GM12878 (cell line): ENCODE measurements at regions not wholly inside any gene's neighbourhood (a gene's known extent, or its start where the extent isn't known, plus 50 kb on each side); places are given as distances from the start of the nearest gene placed in this dataset.

Source experiments
- ATAC-seq: fragments of 200-7000 bp; cut with Tn5 transposase; 3 replicates; pipeline ENCODE4 v1.9.1; 2020; ENCODE audit warnings: mild to moderate bottlenecking, moderate library complexity
- BruUV-seq: library from RNA; stranded (reverse); fragments of 400-500 nt; replicated peaks from 2 replicates; lab custom pipeline; 2021; lab: Mats Ljungman, UMichigan
- CTCF ChIA-PET: fragments of 300-600 bp; sonication (Branson Sonifier 250); formaldehyde crosslinking; extraction: SDS; loops from one replicate; lab custom pipeline; 2021; ENCODE audit warnings: inconsistent platforms; lab: Yijun Ruan, JAX
- POLR2A ChIA-PET: fragments of 350-600 bp; formaldehyde crosslinking; extraction: SDS; loops from one replicate; lab custom pipeline; 2021; ENCODE audit warnings: inconsistent platforms; lab: Charles Lee
- RAD21 ChIA-PET: fragments of 300-600 bp; sonication (Branson Sonifier 250); formaldehyde crosslinking; loops from one replicate; lab custom pipeline; 2023; ENCODE audit warnings: antibody characterized with exemption; ENCODE audit not compliant: unreplicated experiment; lab: Charles Lee
- SMC1A ChIA-PET: fragments of 300-600 bp; sonication (Branson Sonifier 250); formaldehyde crosslinking; loops from one replicate; lab custom pipeline; 2023; ENCODE audit not compliant: unreplicated experiment, uncharacterized antibody; lab: Charles Lee
- DNase-seq: peaks from one replicate; pipeline ENCODE4 v3.0.0-alpha.2; 2011; ENCODE audit warnings: low read depth, low spot score
- FAIRE-seq: peaks from 3 replicates; lab custom pipeline; 2011; peaks lifted over from hg19 to GRCh38; lab: Jason Lieb, UNC
- H2AFZ ChIP-seq: 2 replicates; pipeline ENCODE4 v1.6.0; 2011; ENCODE audit warnings: low read depth, low read length, control low read depth; ENCODE audit not compliant: control insufficient read depth
- H3K27ac ChIP-seq: 2 replicates; pipeline ENCODE4 v1.5.1; 2011; ENCODE audit warnings: control low read depth; ENCODE audit not compliant: control insufficient read depth, insufficient read depth
- H3K27me3 ChIP-seq, 2 experiments: replicated peaks in 1 of 2; 2 replicates each; pipeline versions ENCODE4 v1.6.0 to v1.6.1; 2011; ENCODE audit warnings: low read length in 1 of 2; ENCODE audit not compliant: control insufficient read depth in 2 of 2, insufficient read depth in 2 of 2
- H3K36me3 ChIP-seq, 2 experiments: 2 replicates each; pipeline ENCODE4 v1.5.1; 2011; ENCODE audit warnings: low read length in 1 of 2; ENCODE audit not compliant: control insufficient read depth in 2 of 2, insufficient read depth in 2 of 2
- H3K4me1 ChIP-seq: 2 replicates; pipeline ENCODE4 v1.6.1; 2011; ENCODE audit warnings: mild to moderate bottlenecking, low read length, moderate library complexity, mixed read lengths; ENCODE audit not compliant: control insufficient read depth, insufficient read depth
- H3K4me2 ChIP-seq: 2 replicates; pipeline ENCODE4 v1.6.0; 2011; ENCODE audit warnings: control low read depth; ENCODE audit not compliant: control insufficient read depth, insufficient read depth
- H3K4me3 ChIP-seq: fragments of 200-600 bp; sonication (generic); 2 replicates; pipeline ENCODE4 v1.5.1; 2016
- H3K79me2 ChIP-seq: 2 replicates; pipeline ENCODE4 v1.6.0; 2011; ENCODE audit warnings: low read length; ENCODE audit not compliant: control insufficient read depth, insufficient read depth
- H3K9ac ChIP-seq: 2 replicates; pipeline ENCODE4 v1.8.0; 2011; ENCODE audit warnings: low read length, control low read depth, mixed read lengths; ENCODE audit not compliant: control insufficient read depth, insufficient read depth
- H3K9me3 ChIP-seq: replicated peaks from 3 replicates; pipeline ENCODE4 v1.5.1; 2011; ENCODE audit warnings: mild to moderate bottlenecking, low read length; ENCODE audit not compliant: control insufficient read depth, insufficient read depth
- H4K20me1 ChIP-seq: 2 replicates; pipeline ENCODE4 v1.6.0; 2011; ENCODE audit not compliant: control insufficient read depth, insufficient read depth
- ATF2 ChIP-seq: IDR thresholded peaks from 2 replicates; pipeline ENCODE4 v1.6.1; 2012; ENCODE audit warnings: low read length, inconsistent platforms
- BRCA1 ChIP-seq: IDR thresholded peaks from 2 replicates; pipeline ENCODE4 v1.6.1; 2011; ENCODE audit warnings: low read depth, low read length, improper control_type of control experiment
- GATAD2B ChIP-seq: fragments of 450-650 bp; conservative IDR thresholded peaks from 2 replicates; pipeline ENCODE4 v1.6.1; 2017; ENCODE audit warnings: low read depth, mild to moderate bottlenecking, moderate library complexity
- SMC3 ChIP-seq: IDR thresholded peaks from 2 replicates; pipeline ENCODE4 v1.6.1; 2011; ENCODE audit warnings: low read length, improper control_type of control experiment, borderline replicate concordance
- ZNF217 ChIP-seq: fragments of 450-650 bp; IDR thresholded peaks from 2 replicates; pipeline ENCODE4 v1.6.1; 2017; ENCODE audit warnings: antibody characterized with exemption, mild to moderate bottlenecking
- WGBS: methylation state at CpG from one replicate; pipeline ENCODE4 v1.1.6; 2016; ENCODE audit warnings: low lambda C conversion rate; ENCODE audit not compliant: insufficient replicate concordance, insufficient coverage; ENCODE audit errors: missing lambda C conversion rate; 5-methylcytosine and 5-hydroxymethylcytosine counted together
- in situ Hi-C: fragments of 300-500 bp; cut with MboI; formaldehyde crosslinking; loops from 9 replicates; pipeline ENCODE4 v1.14.3; 2018; ENCODE audit warnings: mixed read lengths
- intact Hi-C: fragments of 100-400 bp; cut with micrococcal nuclease; formaldehyde crosslinking; loops from one replicate; pipeline ENCODE4 v1.14.2; 2022; ENCODE audit not compliant: unreplicated experiment

- ATAC-seq (no peak), FAIRE-seq (no peak), DNase-seq (no peak)
- H3K4me1 ChIP-seq, result no peaks in the 10 kb centered on the region
- BruUV-seq, result no TSS peak
- no peak overlapping the region for H3K9ac ChIP-seq
- H3K4me3 ChIP-seq, result no peak overlapping the region
- no peak overlapping the region for H3K27ac ChIP-seq
- H2AFZ ChIP-seq, result no peak overlapping the region
- H4K20me1 ChIP-seq, result no peaks in the 10 kb centered on the region
- no peaks in the 10 kb centered on the region for H3K9me3 ChIP-seq
- RAD21 ChIA-PET, result no interaction called here
- SMC1A ChIA-PET, result interaction anchor here (1.1 kb wide), 1 partner anchor 122 kb away, joined by 3 read pairs; no protein-coding TSS in a partner anchor
- intact Hi-C loops (no loop called here), in situ Hi-C loops (no loop called here)
- CTCF ChIA-PET, result interaction anchor here (0.7 kb wide), 1 partner anchor 11 kb away, joined by 3 read pairs; no protein-coding TSS in a partner anchor
- POLR2A ChIA-PET, result no interaction called here
- no peaks in the 10 kb centered on the region for H3K79me2 ChIP-seq
- H3K36me3 ChIP-seq, result no peaks in the 10 kb centered on the region
- H3K27me3 ChIP-seq, result no peaks in the 10 kb centered on the region
- no peak overlapping the region for H3K4me2 ChIP-seq
- TF ChIP-seq ATF2 (no peak), GATAD2B (no peak), SMC3 (no peak), BRCA1 (no peak)
These were observed 294.1 kb upstream of the LARGE1 start for GRCh38 chr22:34214372-34214771.

GRCh38 chr22:34225278-34225677 is 305.0 kb upstream of the LARGE1 start:
- no peak overlapping the region for H3K9ac ChIP-seq
- no peak overlapping the region for H3K4me3 ChIP-seq
- TF ChIP-seq ZNF217, result no peak
- ATAC-seq (no peak), DNase-seq (no peak), FAIRE-seq (no peak)
- no peaks in the 10 kb centered on the region for H4K20me1 ChIP-seq
- H3K4me2 ChIP-seq, result no peak overlapping the region
- ChIA-PET SMC1A (no interaction called here), POLR2A (no interaction called here), CTCF (interaction anchor here (0.6 kb wide), 1 partner anchor 11 kb away, joined by 3 read pairs; no protein-coding TSS in a partner anchor), RAD21 (no interaction called here)
- no peak overlapping the region for H3K27ac ChIP-seq
- in situ Hi-C loops (no loop called here), intact Hi-C loops (no loop called here)
- WGBS, result 0% methylated on average over 1 of the region's 1 CpG
- no peaks in the 10 kb centered on the region for H3K27me3 ChIP-seq
- no peaks in the 10 kb centered on the region for H3K36me3 ChIP-seq
- no peaks in the 10 kb centered on the region for H3K4me1 ChIP-seq
- no peaks in the 10 kb centered on the region for H3K9me3 ChIP-seq
- H3K79me2 ChIP-seq, result no peaks in the 10 kb centered on the region
- no peak overlapping the region for H2AFZ ChIP-seq
- BruUV-seq, result no TSS peak
